ENCODE measurements at regions not wholly inside any gene's neighbourhood (a gene's known extent, or its start where the extent isn't known, plus 50 kb on each side); places are given as distances from the start of the nearest gene placed in this dataset.

DNA sequence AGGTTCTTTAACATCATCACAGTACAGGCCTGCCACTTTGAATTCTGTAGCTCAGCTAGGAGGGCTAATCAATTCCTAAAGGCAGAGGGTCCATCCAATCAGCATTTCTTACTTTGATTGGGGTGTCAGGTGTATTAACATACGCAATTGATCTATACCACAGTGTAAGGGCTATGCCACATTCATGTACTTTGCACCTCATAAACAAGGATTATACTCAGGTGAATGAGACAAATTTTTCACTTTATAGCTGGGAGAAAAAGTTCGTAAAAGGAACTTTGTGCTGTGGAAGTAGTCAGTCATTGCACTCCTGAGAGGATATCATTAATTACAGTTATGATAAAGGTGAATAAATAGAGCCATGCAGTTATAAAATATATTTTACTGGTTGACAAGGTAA, 119.9 kb upstream of the AHR start:
- no peak overlapping the region for H3K9ac ChIP-seq
- no peaks in the 10 kb centered on the region for H4K20me1 ChIP-seq (ENCODE audit: insufficient read depth)
- no peaks in the 10 kb centered on the region for H3K27me3 ChIP-seq (ENCODE audit: insufficient read depth, low read depth)
- no peak overlapping the region for H3K4me2 ChIP-seq
- no peak overlapping the region for H2AFZ ChIP-seq (ENCODE audit: low read depth)
- H3K4me3 ChIP-seq (IDR thresholded peaks at IDR 0.05; ENCODE audit: insufficient read depth, low read depth, low read length): no peak overlapping the region
- H3K27ac ChIP-seq: no peak overlapping the region
- H3K36me3 ChIP-seq (ENCODE audit: insufficient read depth): no peaks in the 10 kb centered on the region
- TF ChIP-seq, protein P1, sequence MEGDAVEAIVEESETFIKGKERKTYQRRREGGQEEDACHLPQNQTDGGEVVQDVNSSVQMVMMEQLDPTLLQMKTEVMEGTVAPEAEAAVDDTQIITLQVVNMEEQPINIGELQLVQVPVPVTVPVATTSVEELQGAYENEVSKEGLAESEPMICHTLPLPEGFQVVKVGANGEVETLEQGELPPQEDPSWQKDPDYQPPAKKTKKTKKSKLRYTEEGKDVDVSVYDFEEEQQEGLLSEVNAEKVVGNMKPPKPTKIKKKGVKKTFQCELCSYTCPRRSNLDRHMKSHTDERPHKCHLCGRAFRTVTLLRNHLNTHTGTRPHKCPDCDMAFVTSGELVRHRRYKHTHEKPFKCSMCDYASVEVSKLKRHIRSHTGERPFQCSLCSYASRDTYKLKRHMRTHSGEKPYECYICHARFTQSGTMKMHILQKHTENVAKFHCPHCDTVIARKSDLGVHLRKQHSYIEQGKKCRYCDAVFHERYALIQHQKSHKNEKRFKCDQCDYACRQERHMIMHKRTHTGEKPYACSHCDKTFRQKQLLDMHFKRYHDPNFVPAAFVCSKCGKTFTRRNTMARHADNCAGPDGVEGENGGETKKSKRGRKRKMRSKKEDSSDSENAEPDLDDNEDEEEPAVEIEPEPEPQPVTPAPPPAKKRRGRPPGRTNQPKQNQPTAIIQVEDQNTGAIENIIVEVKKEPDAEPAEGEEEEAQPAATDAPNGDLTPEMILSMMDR (conservative IDR thresholded peaks at IDR 0.05; ENCODE audit: low read depth, low read length): no peak
- H3K79me2 ChIP-seq (ENCODE audit: insufficient read depth, low read depth): no peaks in the 10 kb centered on the region
- H3K4me1 ChIP-seq (ENCODE audit: low read depth, poor library complexity, severe bottlenecking): no peaks in the 10 kb centered on the region

DNA sequence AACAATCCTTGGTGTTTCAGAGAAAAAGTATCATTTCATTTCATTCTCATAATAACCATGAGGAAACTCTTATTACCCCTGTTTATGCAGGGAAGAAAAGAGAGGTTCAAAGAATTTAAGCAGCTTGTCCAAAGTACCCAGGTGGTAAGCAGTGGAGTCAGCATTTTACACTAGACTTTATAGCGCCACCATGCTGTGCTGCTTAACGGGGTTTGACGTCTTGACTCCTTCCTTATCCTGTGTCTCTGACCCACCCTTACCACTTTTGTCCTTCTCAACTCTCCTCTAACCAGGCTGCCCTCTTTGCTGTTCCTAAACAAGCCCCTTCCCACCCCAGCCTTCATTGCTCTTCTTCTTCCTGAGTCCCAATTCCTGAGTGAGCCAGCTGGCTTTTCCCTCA, 117.0 kb upstream of the AHR start:
- Histone ChIP-seq H3K27me3 (ENCODE audit: insufficient read depth, low read depth) (no peaks in the 10 kb centered on the region), H3K79me2 (ENCODE audit: insufficient read depth, low read depth) (no peaks in the 10 kb centered on the region), H3K4me1 (ENCODE audit: low read depth, poor library complexity, severe bottlenecking) (no peaks in the 10 kb centered on the region), H2AFZ (ENCODE audit: low read depth) (no peak overlapping the region), H3K27ac (no peak overlapping the region), H3K9ac (no peak overlapping the region), H4K20me1 (ENCODE audit: insufficient read depth) (no peaks in the 10 kb centered on the region), H3K4me2 (no peak overlapping the region), H3K36me3 (ENCODE audit: insufficient read depth) (no peaks in the 10 kb centered on the region), H3K4me3 (IDR thresholded peaks at IDR 0.05; ENCODE audit: insufficient read depth, low read depth, low read length) (no peak overlapping the region)
- TF ChIP-seq, protein P1 (conservative IDR thresholded peaks at IDR 0.05; ENCODE audit: low read depth, low read length): no peak

DNA sequence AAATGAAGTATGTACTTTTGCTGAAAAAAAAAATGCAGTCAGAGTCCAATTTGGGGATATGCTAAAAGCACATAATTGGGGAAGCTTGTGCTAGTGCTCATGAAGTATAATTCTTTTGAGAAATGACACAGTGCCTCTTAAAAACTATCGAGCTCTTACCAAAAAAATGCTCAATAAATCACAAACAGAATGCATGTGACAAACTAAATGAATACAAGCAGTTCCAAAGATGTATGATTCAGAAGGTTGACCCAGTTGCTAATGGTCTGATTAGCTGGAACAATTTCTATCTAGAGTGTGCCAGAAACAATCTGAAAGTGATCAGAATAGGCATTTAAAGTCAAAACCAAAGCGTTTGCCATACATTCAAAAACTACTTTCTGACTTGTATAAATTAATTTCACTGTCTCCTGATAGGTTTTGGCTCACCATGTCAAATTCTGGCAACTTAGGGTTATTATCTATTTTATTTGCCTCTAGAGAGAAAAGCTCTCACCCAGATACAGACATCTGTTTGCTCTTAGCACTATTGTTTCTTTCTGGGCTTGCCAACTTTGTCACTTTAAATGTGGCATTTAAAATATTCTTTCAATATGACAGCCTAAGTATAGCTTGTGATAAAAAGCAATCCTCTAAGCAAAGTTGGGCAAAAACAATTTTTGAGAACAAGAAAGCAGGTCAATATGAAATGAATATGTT, 114.7 kb upstream of the AHR start:
- H3K4me3 ChIP-seq (IDR thresholded peaks at IDR 0.05; ENCODE audit: insufficient read depth, low read depth, low read length): no peak overlapping the region
- H3K27ac ChIP-seq: no peak overlapping the region
- H3K4me1 ChIP-seq (ENCODE audit: low read depth, poor library complexity, severe bottlenecking): no peaks in the 10 kb centered on the region
- no peak overlapping the region for H3K4me2 ChIP-seq
- no peaks in the 10 kb centered on the region for H3K27me3 ChIP-seq (ENCODE audit: insufficient read depth, low read depth)
- TF ChIP-seq, protein P1 (conservative IDR thresholded peaks at IDR 0.05; ENCODE audit: low read depth, low read length): no peak
- no peaks in the 10 kb centered on the region for H3K36me3 ChIP-seq (ENCODE audit: insufficient read depth)
- H4K20me1 ChIP-seq (ENCODE audit: insufficient read depth): no peaks in the 10 kb centered on the region
- no peaks in the 10 kb centered on the region for H3K79me2 ChIP-seq (ENCODE audit: insufficient read depth, low read depth)
- H2AFZ ChIP-seq (ENCODE audit: low read depth): no peak overlapping the region
- H3K9ac ChIP-seq: no peak overlapping the region

DNA sequence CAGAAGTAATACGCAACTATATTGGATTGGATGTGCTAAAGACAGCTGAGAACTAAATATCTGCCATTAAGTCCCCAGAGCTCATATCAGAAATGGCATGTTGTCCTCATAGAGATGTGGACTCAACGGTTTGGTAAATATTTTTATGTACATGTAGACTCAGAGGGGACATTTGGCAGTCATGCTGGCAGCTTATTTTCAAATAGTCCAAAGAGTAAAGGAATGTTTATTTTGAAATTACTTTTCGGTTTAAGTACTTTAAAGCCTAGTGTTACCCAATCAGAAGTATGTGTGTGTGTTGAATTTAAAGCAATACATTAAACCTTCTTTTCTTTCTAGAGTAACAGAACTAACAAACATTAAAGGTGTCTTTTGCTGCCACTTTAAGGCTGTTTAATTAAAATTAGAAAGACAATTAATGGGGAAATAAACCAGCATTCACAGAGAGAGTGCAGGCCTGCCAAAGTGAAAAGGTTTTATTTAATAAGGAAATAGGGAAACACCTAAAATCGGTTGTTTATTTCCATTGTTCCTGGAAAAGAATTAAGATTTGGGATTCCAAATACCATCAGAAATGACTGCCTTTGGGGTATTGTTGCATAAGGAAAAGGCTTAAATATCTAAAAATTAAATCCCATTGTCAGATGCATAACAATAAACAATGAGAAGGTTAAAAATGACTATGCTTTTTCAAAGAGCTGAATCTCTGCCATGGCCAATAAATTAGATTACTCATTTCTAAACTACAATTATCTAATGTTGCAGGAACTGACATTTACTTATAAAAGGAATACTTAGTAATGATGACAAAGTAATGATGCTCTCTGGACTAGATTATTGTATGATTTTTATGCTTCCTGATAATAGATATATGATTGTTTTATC, 113.4 kb upstream of the AHR start:
- Histone ChIP-seq H3K9ac (no peak overlapping the region), H3K27ac (no peak overlapping the region), H3K4me1 (ENCODE audit: low read depth, poor library complexity, severe bottlenecking) (no peaks in the 10 kb centered on the region), H3K36me3 (ENCODE audit: insufficient read depth) (no peaks in the 10 kb centered on the region), H3K4me2 (no peak overlapping the region), H3K79me2 (ENCODE audit: insufficient read depth, low read depth) (no peaks in the 10 kb centered on the region), H3K4me3 (IDR thresholded peaks at IDR 0.05; ENCODE audit: insufficient read depth, low read depth, low read length) (no peak overlapping the region), H2AFZ (ENCODE audit: low read depth) (no peak overlapping the region), H4K20me1 (ENCODE audit: insufficient read depth) (no peaks in the 10 kb centered on the region), H3K27me3 (ENCODE audit: insufficient read depth, low read depth) (no peaks in the 10 kb centered on the region)
- TF ChIP-seq, protein P1 (conservative IDR thresholded peaks at IDR 0.05; ENCODE audit: low read depth, low read length): no peak
